Ureter (tissue), 1 donor: ENCODE measurements at regions not wholly inside any gene's neighbourhood (a gene's known extent, or its start where the extent isn't known, plus 50 kb on each side); places are given as distances from the start of the nearest gene placed in this dataset.
"Not testable (repeated sequence)": the region's sequence is repeated elsewhere in the genome, so short reads cannot be mapped to it uniquely, and the experiment has no call there.

Experiments
- DNase-seq: peaks from one replicate; pipeline ENCODE4 v3.0.0-alpha.2; 2020; ENCODE audit warnings: low spot score
- donor health status: DM: yes; HTN: yes; CAD: no.

GRCh38 chr12:75705749-75706711 lies 194.6 kb upstream of the KRR1 start:
- DNase-seq, result no peak

GRCh38 chr12:75704664-75705063 lies 193.3 kb upstream of the KRR1 start:
- no peak for DNase-seq

GRCh38 chr12:75704208-75704607 lies 192.8 kb upstream of the KRR1 start:
- no peak for DNase-seq

- DNase-seq, result no peak
Observed at GRCh38 chr12:75703131-75703530, 191.7 kb upstream of the KRR1 start.

- no peak for DNase-seq
Observed at GRCh38 chr12:75702477-75703093, 191.2 kb upstream of the KRR1 start.

- DNase-seq, result no peak
Observed at GRCh38 chr12:75701859-75702258, 190.4 kb upstream of the KRR1 start.

GRCh38 chr12:75699728-75700496 lies 188.5 kb upstream of the KRR1 start:
- no peak for DNase-seq

- no peak for DNase-seq
Observed at GRCh38 chr12:75699251-75699650, 187.8 kb upstream of the KRR1 start.

- DNase-seq, result no peak
Observed at GRCh38 chr12:75698052-75698451, 186.6 kb upstream of the KRR1 start.

GRCh38 chr12:75695926-75696325 lies 184.5 kb upstream of the KRR1 start:
- DNase-seq, result no peak

GRCh38 chr12:75694534-75695268 lies 183.3 kb upstream of the KRR1 start:
- DNase-seq, result no peak

- DNase-seq, result no peak
Observed at GRCh38 chr12:75692876-75693275, 181.5 kb upstream of the KRR1 start.

- no peak for DNase-seq
Observed at GRCh38 chr12:75690296-75690955, 179.0 kb upstream of the KRR1 start.

- not testable (repeated sequence) for DNase-seq
Observed at GRCh38 chr12:75686233-75686632, 174.8 kb upstream of the KRR1 start.

- DNase-seq, result no peak
Observed at GRCh38 chr12:75685617-75686225, 174.3 kb upstream of the KRR1 start.

- no peak for DNase-seq
Observed at GRCh38 chr12:75684678-75685616, 173.5 kb upstream of the KRR1 start.

GRCh38 chr12:75683995-75684586 lies 172.7 kb upstream of the KRR1 start:
- DNase-seq, result not testable (repeated sequence)

- DNase-seq, result no peak
Observed at GRCh38 chr12:75683220-75683619, 171.8 kb upstream of the KRR1 start.

- DNase-seq, result no peak
Observed at GRCh38 chr12:75677522-75677921, 166.1 kb upstream of the KRR1 start.
